ENCODE measurements at regions not wholly inside any gene's neighbourhood (a gene's known extent, or its start where the extent isn't known, plus 50 kb on each side); places are given as distances from the start of the nearest gene placed in this dataset.

GRCh38 chr3:187960820-187961219 is 193.1 kb upstream of the LPP start:
- H3K27me3 ChIP-seq (ENCODE audit: control insufficient read depth, insufficient read depth, low read length), result no peaks in the 10 kb centered on the region
- no peak overlapping the region for H3K27ac ChIP-seq (ENCODE audit: low read length)
- WGBS (ENCODE audit: insufficient coverage), result 60% methylated on average over 1 of the region's 2 CpGs
- H3K36me3 ChIP-seq (ENCODE audit: control insufficient read depth, insufficient read depth, low read length), result no peaks in the 10 kb centered on the region
- H3K4me1 ChIP-seq (ENCODE audit: control insufficient read depth, insufficient read depth, low read length), result peaks cover 18% of the 10 kb centered on the region
- DNase-seq, result no peak
- H3K9me3 ChIP-seq (replicated peaks; ENCODE audit: control insufficient read depth, low read depth, low read length), result no peaks in the 10 kb centered on the region
- H3K4me3 ChIP-seq (ENCODE audit: low read length), result no peak overlapping the region

GRCh38 chr3:187961366-187961765 is 192.6 kb upstream of the LPP start:
- H3K36me3 ChIP-seq (ENCODE audit: control insufficient read depth, insufficient read depth, low read length), result no peaks in the 10 kb centered on the region
- peaks cover 18% of the 10 kb centered on the region for H3K4me1 ChIP-seq (ENCODE audit: control insufficient read depth, insufficient read depth, low read length)
- WGBS (ENCODE audit: insufficient coverage), result 89% methylated on average over 2 of the region's 2 CpGs
- H3K9me3 ChIP-seq (replicated peaks; ENCODE audit: control insufficient read depth, low read depth, low read length), result no peaks in the 10 kb centered on the region
- H3K4me3 ChIP-seq (ENCODE audit: low read length), result no peak overlapping the region
- DNase-seq, result no peak
- no peaks in the 10 kb centered on the region for H3K27me3 ChIP-seq (ENCODE audit: control insufficient read depth, insufficient read depth, low read length)
- H3K27ac ChIP-seq (ENCODE audit: low read length), result no peak overlapping the region

GRCh38 chr3:187963003-187963676 is 190.8 kb upstream of the LPP start:
- no peaks in the 10 kb centered on the region for H3K9me3 ChIP-seq (replicated peaks; ENCODE audit: control insufficient read depth, low read depth, low read length)
- H3K27me3 ChIP-seq (ENCODE audit: control insufficient read depth, insufficient read depth, low read length), result peaks cover 2% of the 10 kb centered on the region
- no peak overlapping the region for H3K4me3 ChIP-seq (ENCODE audit: low read length)
- WGBS (ENCODE audit: insufficient coverage), result 94% methylated on average over 2 of the region's 5 CpGs
- no peaks in the 10 kb centered on the region for H3K36me3 ChIP-seq (ENCODE audit: control insufficient read depth, insufficient read depth, low read length)
- peak overlapping the region; percentile 81 for H3K27ac ChIP-seq (ENCODE audit: low read length)
- no peak for DNase-seq
- H3K4me1 ChIP-seq (ENCODE audit: control insufficient read depth, insufficient read depth, low read length), result peaks cover 13% of the 10 kb centered on the region

- no CpG with 5 or more reads among the region's 3 CpGs for WGBS (ENCODE audit: insufficient coverage)
- no peak overlapping the region for H3K4me3 ChIP-seq (ENCODE audit: low read length)
Measured at GRCh38 chr3:187963677-187964385, 190.1 kb upstream of the LPP start.

GRCh38 chr3:187964760-187965159 is 189.2 kb upstream of the LPP start:
- Histone ChIP-seq H3K4me3 (ENCODE audit: low read length) (no peak overlapping the region), H3K27me3 (ENCODE audit: control insufficient read depth, insufficient read depth, low read length) (peaks cover 2% of the 10 kb centered on the region), H3K4me1 (ENCODE audit: control insufficient read depth, insufficient read depth, low read length) (peaks cover 7% of the 10 kb centered on the region), H3K27ac (ENCODE audit: low read length) (no peak overlapping the region), H3K36me3 (ENCODE audit: control insufficient read depth, insufficient read depth, low read length) (no peaks in the 10 kb centered on the region), H3K9me3 (replicated peaks; ENCODE audit: control insufficient read depth, low read depth, low read length) (no peaks in the 10 kb centered on the region)
- DNase-seq, result no peak
- WGBS (ENCODE audit: insufficient coverage), result no CpG with 5 or more reads among the region's 2 CpGs

More at GRCh38 chr3:187963677-187964385, 190.1 kb upstream of the LPP start:
- Histone ChIP-seq H3K4me1 (ENCODE audit: control insufficient read depth, insufficient read depth, low read length) (peaks cover 8% of the 10 kb centered on the region), H3K27me3 (ENCODE audit: control insufficient read depth, insufficient read depth, low read length) (peaks cover 2% of the 10 kb centered on the region), H3K9me3 (replicated peaks; ENCODE audit: control insufficient read depth, low read depth, low read length) (no peaks in the 10 kb centered on the region), H3K27ac (ENCODE audit: low read length) (peak overlapping the region; percentile 81), H3K36me3 (ENCODE audit: control insufficient read depth, insufficient read depth, low read length) (no peaks in the 10 kb centered on the region)
- DNase-seq, result peak; percentile 50

GRCh38 chr3:187966096-187966495 is 187.9 kb upstream of the LPP start:
- Histone ChIP-seq H3K27ac (ENCODE audit: low read length) (no peak overlapping the region), H3K9me3 (replicated peaks; ENCODE audit: control insufficient read depth, low read depth, low read length) (no peaks in the 10 kb centered on the region), H3K27me3 (ENCODE audit: control insufficient read depth, insufficient read depth, low read length) (peaks cover 2% of the 10 kb centered on the region), H3K4me1 (ENCODE audit: control insufficient read depth, insufficient read depth, low read length) (peaks cover 7% of the 10 kb centered on the region), H3K4me3 (ENCODE audit: low read length) (no peak overlapping the region), H3K36me3 (ENCODE audit: control insufficient read depth, insufficient read depth, low read length) (no peaks in the 10 kb centered on the region)
- DNase-seq, result no peak
- 89% methylated on average over 3 of the region's 4 CpGs for WGBS (ENCODE audit: insufficient coverage)

- 20% methylated on average over 1 of the region's 8 CpGs for WGBS (ENCODE audit: insufficient coverage)
Measured at GRCh38 chr3:187966636-187967406, 187.1 kb upstream of the LPP start.

GRCh38 chr3:187967993-187968392 is 186.0 kb upstream of the LPP start:
- 100% methylated on average over 2 of the region's 5 CpGs for WGBS (ENCODE audit: insufficient coverage)
- no peak for DNase-seq
- no peak overlapping the region for H3K27ac ChIP-seq (ENCODE audit: low read length)
- peaks cover 2% of the 10 kb centered on the region for H3K27me3 ChIP-seq (ENCODE audit: control insufficient read depth, insufficient read depth, low read length)
- H3K9me3 ChIP-seq (replicated peaks; ENCODE audit: control insufficient read depth, low read depth, low read length), result no peaks in the 10 kb centered on the region
- H3K36me3 ChIP-seq (ENCODE audit: control insufficient read depth, insufficient read depth, low read length), result no peaks in the 10 kb centered on the region
- H3K4me1 ChIP-seq (ENCODE audit: control insufficient read depth, insufficient read depth, low read length), result peaks cover 7% of the 10 kb centered on the region
- no peak overlapping the region for H3K4me3 ChIP-seq (ENCODE audit: low read length)

More at GRCh38 chr3:187966636-187967406, 187.1 kb upstream of the LPP start:
- Histone ChIP-seq H3K4me1 (ENCODE audit: control insufficient read depth, insufficient read depth, low read length) (peaks cover 7% of the 10 kb centered on the region), H3K36me3 (ENCODE audit: control insufficient read depth, insufficient read depth, low read length) (no peaks in the 10 kb centered on the region), H3K4me3 (ENCODE audit: low read length) (no peak overlapping the region), H3K27me3 (ENCODE audit: control insufficient read depth, insufficient read depth, low read length) (peaks cover 2% of the 10 kb centered on the region), H3K27ac (ENCODE audit: low read length) (no peak overlapping the region), H3K9me3 (replicated peaks; ENCODE audit: control insufficient read depth, low read depth, low read length) (no peaks in the 10 kb centered on the region)
- DNase-seq, result no peak

- H3K27ac ChIP-seq (ENCODE audit: low read length), result no peak overlapping the region
- H3K9me3 ChIP-seq (replicated peaks; ENCODE audit: control insufficient read depth, low read depth, low read length), result no peaks in the 10 kb centered on the region
- H3K4me1 ChIP-seq (ENCODE audit: control insufficient read depth, insufficient read depth, low read length), result peaks cover 3% of the 10 kb centered on the region
- WGBS (ENCODE audit: insufficient coverage), result no CpG with 5 or more reads among the region's 2 CpGs
- DNase-seq, result no peak
- H3K4me3 ChIP-seq (ENCODE audit: low read length), result no peak overlapping the region
- H3K36me3 ChIP-seq (ENCODE audit: control insufficient read depth, insufficient read depth, low read length), result no peaks in the 10 kb centered on the region
- H3K27me3 ChIP-seq (ENCODE audit: control insufficient read depth, insufficient read depth, low read length), result peaks cover 2% of the 10 kb centered on the region
Measured at GRCh38 chr3:187968883-187969580, 184.9 kb upstream of the LPP start.

- Histone ChIP-seq H3K27me3 (ENCODE audit: control insufficient read depth, insufficient read depth, low read length) (peaks cover 2% of the 10 kb centered on the region), H3K36me3 (ENCODE audit: control insufficient read depth, insufficient read depth, low read length) (no peaks in the 10 kb centered on the region), H3K9me3 (replicated peaks; ENCODE audit: control insufficient read depth, low read depth, low read length) (no peaks in the 10 kb centered on the region), H3K27ac (ENCODE audit: low read length) (no peak overlapping the region), H3K4me3 (ENCODE audit: low read length) (no peak overlapping the region), H3K4me1 (ENCODE audit: control insufficient read depth, insufficient read depth, low read length) (peaks cover 3% of the 10 kb centered on the region)
- WGBS (ENCODE audit: insufficient coverage), result 85% methylated on average over 2 of the region's 3 CpGs
- DNase-seq, result no peak
Measured at GRCh38 chr3:187969581-187969950, 184.4 kb upstream of the LPP start.

Data from muscle of leg (tissue), 3 donors.